Activated B cell treated with CpG ODN at 0.5 μM for 24 hours (primary cell): ENCODE measurements at regions not wholly inside any gene's neighbourhood (a gene's known extent, or its start where the extent isn't known, plus 50 kb on each side); places are given as distances from the start of the nearest gene placed in this dataset.
"Not testable (repeated sequence)": the region's sequence is repeated elsewhere in the genome, so short reads cannot be mapped to it uniquely, and the experiment has no call there.

Experiments used
- ATAC-seq: fragments of 200-7000 bp; cut with Tn5 transposase; one replicate; pipeline ENCODE4 v1.10.0; 2021; ENCODE audit warnings: low read depth, mild to moderate bottlenecking, moderate library complexity
- CTCF ChIA-PET: fragments of 350-600 bp; sonication (Branson Sonifier 250); formaldehyde crosslinking; loops from one replicate; lab custom pipeline; 2021; ENCODE audit warnings: antibody characterized with exemption; lab: Charles Lee
- POLR2A ChIA-PET: fragments of 350-600 bp; sonication (Branson Sonifier 250); formaldehyde crosslinking; loops from one replicate; lab custom pipeline; 2021; ENCODE audit warnings: antibody characterized with exemption; lab: Charles Lee
- DNase-seq: peaks from one replicate; pipeline ENCODE4 v3.0.0; 2022
- H3K27ac Mint-ChIP-seq: one replicate; pipeline ENCODE4 v1.8.0; 2020; ENCODE audit warnings: mixed read lengths
- H3K27me3 Mint-ChIP-seq: one replicate; pipeline ENCODE4 v1.8.0; 2021; ENCODE audit warnings: mixed read lengths
- H3K36me3 Mint-ChIP-seq: one replicate; pipeline ENCODE4 v1.8.0; 2021; ENCODE audit warnings: low read depth, mixed read lengths
- H3K4me1 Mint-ChIP-seq: one replicate; pipeline ENCODE4 v1.8.0; 2021; ENCODE audit warnings: mixed read lengths
- H3K4me3 Mint-ChIP-seq: one replicate; pipeline ENCODE4 v1.8.0; 2020; ENCODE audit warnings: mild to moderate bottlenecking, mixed read lengths
- H3K9me3 Mint-ChIP-seq: one replicate; pipeline ENCODE4 v1.8.0; 2020; ENCODE audit warnings: mixed read lengths
- CTCF ChIP-seq: fragments of 200-600 bp; IDR thresholded peaks from one replicate; pipeline ENCODE4 v1.8.0; 2022; ENCODE audit warnings: antibody characterized with exemption, mild to moderate bottlenecking
- intact Hi-C: fragments of 100-400 bp; cut with micrococcal nuclease; formaldehyde crosslinking; loops from one replicate; pipeline ENCODE4 v1.15.1; 2024

GRCh38 chr10:78465431-78465830, 431.8 kb downstream of the RPS24 start:
- CTCF ChIA-PET: no interaction called here
- POLR2A ChIA-PET: no interaction called here
- Mint-ChIP-seq H3K27ac (no peak overlapping the region), H3K27me3 (peaks cover 14% of the 10 kb centered on the region), H3K36me3 (no peaks in the 10 kb centered on the region), H3K9me3 (peaks cover 4% of the 10 kb centered on the region), H3K4me1 (no peaks in the 10 kb centered on the region), H3K4me3 (no peak overlapping the region)
- intact Hi-C loops: no loop called here
- TF ChIP-seq CTCF: no peak
- DNase-seq (no peak), ATAC-seq (no peak)

- CTCF ChIA-PET: no interaction called here
- no peak for TF ChIP-seq CTCF
- no peak for DNase-seq
- Mint-ChIP-seq H3K27ac (no peak overlapping the region), H3K4me1 (no peaks in the 10 kb centered on the region), H3K36me3 (no peaks in the 10 kb centered on the region), H3K9me3 (peaks cover 4% of the 10 kb centered on the region), H3K4me3 (no peak overlapping the region), H3K27me3 (peaks cover 13% of the 10 kb centered on the region)
- POLR2A ChIA-PET: no interaction called here
- intact Hi-C loops: no loop called here
- no peak for ATAC-seq
Measured at GRCh38 chr10:78467496-78468106, 433.9 kb downstream of the RPS24 start.

- intact Hi-C loops: not testable (repeated sequence)
Measured at GRCh38 chr10:78468731-78469130, 435.1 kb downstream of the RPS24 start.

GRCh38 chr10:78470267-78471103, 436.8 kb downstream of the RPS24 start:
- Mint-ChIP-seq H3K9me3 (peaks cover 4% of the 10 kb centered on the region), H3K27ac (no peak overlapping the region), H3K27me3 (no peaks in the 10 kb centered on the region), H3K4me3 (no peak overlapping the region), H3K4me1 (no peaks in the 10 kb centered on the region), H3K36me3 (no peaks in the 10 kb centered on the region)
- intact Hi-C loops: no loop called here
- DNase-seq (no peak), ATAC-seq (no peak)
- ChIA-PET POLR2A (no interaction called here), CTCF (no interaction called here)
- no peak for TF ChIP-seq CTCF

More at GRCh38 chr10:78468731-78469130, 435.1 kb downstream of the RPS24 start:
- H3K4me3 Mint-ChIP-seq, H3K4me1 Mint-ChIP-seq, H3K27me3 Mint-ChIP-seq, POLR2A ChIA-PET, CTCF ChIA-PET, H3K36me3 Mint-ChIP-seq, H3K27ac Mint-ChIP-seq, DNase-seq, ATAC-seq, H3K9me3 Mint-ChIP-seq: not testable (repeated sequence)

- Mint-ChIP-seq H3K27ac (no peak overlapping the region), H3K36me3 (no peaks in the 10 kb centered on the region), H3K27me3 (no peaks in the 10 kb centered on the region), H3K9me3 (peaks cover 4% of the 10 kb centered on the region), H3K4me3 (no peak overlapping the region), H3K4me1 (no peaks in the 10 kb centered on the region)
- no peak for TF ChIP-seq CTCF
- POLR2A ChIA-PET: no interaction called here
- DNase-seq (no peak), ATAC-seq (no peak)
- intact Hi-C loops: no loop called here
- CTCF ChIA-PET: no interaction called here
Measured at GRCh38 chr10:78471326-78471722, 437.7 kb downstream of the RPS24 start.
